Fibroblast of skin of abdomen (primary cell): ENCODE measurements at regions not wholly inside any gene's neighbourhood (a gene's known extent, or its start where the extent isn't known, plus 50 kb on each side); places are given as distances from the start of the nearest gene placed in this dataset.
"Not testable (repeated sequence)": the region's sequence is repeated elsewhere in the genome, so short reads cannot be mapped to it uniquely, and the experiment has no call there.

Source experiments
- DNase-seq: peaks from one replicate; pipeline ENCODE4 v3.0.0-alpha.2; 2013

- no peak for DNase-seq
Measured at GRCh38 chr7:106448346-106448991, 163.7 kb upstream of the NAMPT start.

- no peak for DNase-seq
Measured at GRCh38 chr7:106447318-106447847, 162.6 kb upstream of the NAMPT start.

GRCh38 chr7:106445366-106445765, 160.6 kb upstream of the NAMPT start:
- DNase-seq = not testable (repeated sequence)

GRCh38 chr7:106444068-106444655, 159.4 kb upstream of the NAMPT start:
- no peak for DNase-seq

GRCh38 chr7:106443156-106443555, 158.4 kb upstream of the NAMPT start:
- DNase-seq = no peak

- no peak for DNase-seq
Measured at GRCh38 chr7:106442476-106442875, 157.7 kb upstream of the NAMPT start.

GRCh38 chr7:106441343-106441742, 156.6 kb upstream of the NAMPT start:
- DNase-seq = not testable (repeated sequence)

- not testable (repeated sequence) for DNase-seq
Measured at GRCh38 chr7:106436933-106437332, 152.2 kb upstream of the NAMPT start.

GRCh38 chr7:106433377-106433776, 148.6 kb upstream of the NAMPT start:
- no peak for DNase-seq

- no peak for DNase-seq
Measured at GRCh38 chr7:106430535-106431455, 146.0 kb upstream of the NAMPT start.

GRCh38 chr7:106430103-106430502, 145.3 kb upstream of the NAMPT start:
- no peak for DNase-seq

GRCh38 chr7:106426803-106427202, 142.0 kb upstream of the NAMPT start:
- DNase-seq = no peak

GRCh38 chr7:106425017-106425719, 140.4 kb upstream of the NAMPT start:
- DNase-seq = peak; percentile 100

- DNase-seq = no peak
Measured at GRCh38 chr7:106424476-106425016, 139.8 kb upstream of the NAMPT start.

- no peak for DNase-seq
Measured at GRCh38 chr7:106423821-106424475, 139.2 kb upstream of the NAMPT start.

GRCh38 chr7:106423111-106423510, 138.3 kb upstream of the NAMPT start:
- no peak for DNase-seq

- peak; percentile 95 for DNase-seq
Measured at GRCh38 chr7:106421181-106421762, 136.5 kb upstream of the NAMPT start.

GRCh38 chr7:106420736-106421135, 136.0 kb upstream of the NAMPT start:
- no peak for DNase-seq

GRCh38 chr7:106420210-106420609, 135.4 kb upstream of the NAMPT start:
- DNase-seq = no peak

GRCh38 chr7:106419455-106420182, 134.8 kb upstream of the NAMPT start:
- no peak for DNase-seq

- peak; percentile 62 for DNase-seq
Measured at GRCh38 chr7:106418526-106418925, 133.7 kb upstream of the NAMPT start.
